Suprapubic skin (tissue), 4 donors: ENCODE measurements at regions not wholly inside any gene's neighbourhood (a gene's known extent, or its start where the extent isn't known, plus 50 kb on each side); places are given as distances from the start of the nearest gene placed in this dataset.

ENCODE experiments used
- CTCF ChIP-seq, 2 donors: fragments of 200-600 bp in 1 of 2; fragments of 450-650 bp in 1 of 2; sonication (generic) in 1 of 2; IDR thresholded peaks; one replicate each; pipeline ENCODE4 v1.5.1; 2016 to 2019; ENCODE audit warnings: antibody characterized with exemption in 2 of 2, mild to moderate bottlenecking in 1 of 2, moderate library complexity in 1 of 2
- EP300 ChIP-seq: sonication (generic); formaldehyde crosslinking; IDR thresholded peaks from one replicate; pipeline ENCODE4 v1.6.1; 2017; ENCODE audit warnings: antibody characterized with exemption
- POLR2A ChIP-seq, 2 donors: fragments of 450-650 bp; IDR thresholded peaks; one replicate each; pipeline ENCODE4 v1.6.1; 2017; ENCODE audit warnings: antibody characterized with exemption in 2 of 2, mild to moderate bottlenecking in 2 of 2, moderate library complexity in 2 of 2
- POLR2AphosphoS5 ChIP-seq, 3 donors: sonication (generic); formaldehyde crosslinking; IDR thresholded peaks; one replicate each; pipeline ENCODE4 v1.6.1; 2017; ENCODE audit warnings: antibody characterized with exemption in 3 of 3

DNA sequence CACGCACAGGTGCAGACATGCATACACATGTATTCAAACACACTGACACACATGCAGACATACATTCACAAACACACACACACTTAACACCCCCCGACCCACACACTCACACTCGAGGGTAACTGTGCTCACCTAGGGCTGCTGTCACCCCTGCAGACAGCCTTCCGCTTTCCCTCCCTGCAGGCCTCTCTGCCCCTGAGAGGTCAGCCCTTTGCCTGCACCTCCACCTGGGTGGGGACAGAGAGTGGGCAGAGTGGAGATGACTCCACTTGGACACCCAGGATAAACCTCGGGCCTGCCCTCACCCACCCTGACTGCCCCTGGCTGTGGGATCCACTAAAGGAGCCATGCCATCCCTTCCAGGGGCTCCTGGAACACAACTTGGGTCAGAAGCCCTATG lies 264.3 kb downstream of the PTPRU start:
- TF ChIP-seq CTCF (IDR thresholded peaks at IDR 0.05) (no peak), POLR2AphosphoS5 (IDR thresholded peaks at IDR 0.05) (no peak), POLR2A (IDR thresholded peaks at IDR 0.05) (no peak), EP300 (no peak)
